Activated naive CD8-positive, alpha-beta T cell treated with anti-CD3 and anti-CD28 coated beads, Interleukin-2, amount 10 ng/mL, durations not matched to agents 7 days and 5 days (primary cell): ENCODE measurements at regions not wholly inside any gene's neighbourhood (a gene's known extent, or its start where the extent isn't known, plus 50 kb on each side); places are given as distances from the start of the nearest gene placed in this dataset.

ENCODE experiments used
- ATAC-seq: fragments of 150-1000 bp; cut with Tn5 transposase; one replicate; pipeline ENCODE4 v1.10.0; 2021; ENCODE audit warnings: low read depth, moderate library complexity
- POLR2A ChIA-PET: fragments of 350-600 bp; sonication (Branson Sonifier 250); formaldehyde crosslinking; loops from one replicate; lab custom pipeline; 2021; ENCODE audit warnings: antibody characterized with exemption; lab: Charles Lee
- DNase-seq: peaks from one replicate; pipeline ENCODE4 v3.0.0; 2021
- H3K27ac Mint-ChIP-seq: one replicate; pipeline ENCODE4 v1.8.0; 2022; ENCODE audit warnings: mild to moderate bottlenecking, mixed read lengths
- H3K27me3 Mint-ChIP-seq: one replicate; pipeline ENCODE4 v1.8.0; 2022; ENCODE audit warnings: mild to moderate bottlenecking, moderate library complexity, mixed read lengths
- H3K36me3 Mint-ChIP-seq: one replicate; pipeline ENCODE4 v1.8.0; 2021; ENCODE audit warnings: mild to moderate bottlenecking, mixed read lengths
- H3K4me1 Mint-ChIP-seq: one replicate; pipeline ENCODE4 v1.8.0; 2021; ENCODE audit warnings: mixed read lengths
- H3K4me3 Mint-ChIP-seq: one replicate; pipeline ENCODE4 v1.8.0; 2022; ENCODE audit warnings: mild to moderate bottlenecking, moderate library complexity, mixed read lengths
- H3K9me3 Mint-ChIP-seq: one replicate; pipeline ENCODE4 v1.8.0; 2021; ENCODE audit warnings: mixed read lengths

DNA sequence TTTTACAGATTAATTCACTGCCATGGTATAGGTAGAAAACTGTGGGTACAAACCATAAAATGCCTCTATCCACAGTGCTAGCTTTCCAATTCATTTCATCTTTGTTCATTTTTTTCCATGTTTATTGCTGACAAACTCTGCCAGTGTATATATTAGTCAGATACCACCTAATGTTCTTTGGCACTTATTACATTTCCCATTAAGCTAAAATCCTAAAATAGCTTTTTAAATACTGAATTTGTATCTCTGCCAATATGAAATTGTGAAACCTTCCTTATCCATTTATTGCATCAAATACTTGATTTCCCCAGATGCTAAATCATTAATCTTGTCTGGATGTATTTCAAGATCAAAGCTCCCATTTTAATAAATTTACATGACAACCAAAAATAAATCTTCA lies 150.1 kb upstream of the FSCB start:
- DNase-seq: no peak
- no peak overlapping the region for H3K4me3 Mint-ChIP-seq
- peaks cover 1% of the 10 kb centered on the region for H3K4me1 Mint-ChIP-seq
- H3K27ac Mint-ChIP-seq: no peak overlapping the region
- peaks cover 2% of the 10 kb centered on the region for H3K27me3 Mint-ChIP-seq
- no peak for ATAC-seq
- POLR2A ChIA-PET: no interaction called here
- H3K36me3 Mint-ChIP-seq: no peaks in the 10 kb centered on the region
- no peaks in the 10 kb centered on the region for H3K9me3 Mint-ChIP-seq

GRCh38 chr14:44654591-44654990 lies 147.5 kb upstream of the FSCB start:
- Mint-ChIP-seq H3K27ac (no peak overlapping the region), H3K9me3 (no peaks in the 10 kb centered on the region), H3K36me3 (no peaks in the 10 kb centered on the region), H3K4me3 (no peak overlapping the region), H3K4me1 (no peaks in the 10 kb centered on the region), H3K27me3 (peaks cover 2% of the 10 kb centered on the region)
- POLR2A ChIA-PET: no interaction called here
- ATAC-seq: no peak
- DNase-seq: no peak

DNA sequence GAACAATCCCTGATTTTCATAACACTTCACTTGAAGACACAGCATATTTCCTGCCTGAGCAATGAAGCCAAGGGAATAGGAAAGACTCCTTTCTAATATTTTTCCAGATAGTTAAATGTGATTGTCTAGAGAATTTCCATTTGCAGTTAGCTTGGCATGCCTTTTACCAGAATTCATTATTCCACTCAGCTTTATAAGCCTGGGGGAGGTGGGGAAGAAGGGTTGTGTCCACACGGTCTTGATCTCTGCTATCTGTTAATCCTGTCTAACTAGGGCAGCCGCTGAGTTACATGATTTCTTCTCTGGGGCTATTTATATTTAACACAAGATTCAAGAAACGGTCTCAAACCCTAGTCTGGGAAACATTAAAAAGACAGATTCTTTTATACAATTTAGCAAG lies 146.6 kb upstream of the FSCB start:
- H3K4me3 Mint-ChIP-seq: no peak overlapping the region
- no peak for ATAC-seq
- no peak for DNase-seq
- no peaks in the 10 kb centered on the region for H3K36me3 Mint-ChIP-seq
- POLR2A ChIA-PET: no interaction called here
- H3K9me3 Mint-ChIP-seq: no peaks in the 10 kb centered on the region
- H3K27me3 Mint-ChIP-seq: peaks cover 2% of the 10 kb centered on the region
- H3K4me1 Mint-ChIP-seq: no peaks in the 10 kb centered on the region
- no peak overlapping the region for H3K27ac Mint-ChIP-seq

DNA sequence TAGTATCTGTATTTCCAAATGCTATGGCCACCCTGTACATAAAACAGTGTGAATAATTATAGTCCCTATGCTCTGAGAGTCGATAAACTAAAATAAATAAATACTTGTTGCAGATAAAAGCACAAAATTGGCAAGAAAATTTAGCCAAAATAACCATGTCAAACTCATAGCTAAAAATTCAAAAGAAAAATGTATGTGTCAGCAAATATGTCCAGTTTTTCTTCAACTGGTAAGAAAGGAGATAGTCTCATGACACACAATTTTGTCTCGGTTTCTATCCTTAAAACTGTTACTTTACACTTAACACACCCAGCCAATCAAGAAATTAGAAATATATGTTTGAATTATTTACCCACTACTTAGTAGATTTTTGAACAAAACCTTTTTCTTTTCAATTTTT lies 145.6 kb upstream of the FSCB start:
- Mint-ChIP-seq H3K27me3 (peaks cover 2% of the 10 kb centered on the region), H3K4me1 (no peaks in the 10 kb centered on the region), H3K36me3 (no peaks in the 10 kb centered on the region), H3K4me3 (no peak overlapping the region), H3K27ac (no peak overlapping the region), H3K9me3 (no peaks in the 10 kb centered on the region)
- DNase-seq: no peak
- POLR2A ChIA-PET: no interaction called here
- no peak for ATAC-seq

- no peaks in the 10 kb centered on the region for H3K4me1 Mint-ChIP-seq
- H3K27me3 Mint-ChIP-seq: no peaks in the 10 kb centered on the region
- POLR2A ChIA-PET: no interaction called here
- H3K4me3 Mint-ChIP-seq: no peak overlapping the region
- no peaks in the 10 kb centered on the region for H3K36me3 Mint-ChIP-seq
- no peak overlapping the region for H3K27ac Mint-ChIP-seq
- H3K9me3 Mint-ChIP-seq: no peaks in the 10 kb centered on the region
- no peak for ATAC-seq
- no peak for DNase-seq
Observed at GRCh38 chr14:44649061-44649460, 142.0 kb upstream of the FSCB start.

DNA sequence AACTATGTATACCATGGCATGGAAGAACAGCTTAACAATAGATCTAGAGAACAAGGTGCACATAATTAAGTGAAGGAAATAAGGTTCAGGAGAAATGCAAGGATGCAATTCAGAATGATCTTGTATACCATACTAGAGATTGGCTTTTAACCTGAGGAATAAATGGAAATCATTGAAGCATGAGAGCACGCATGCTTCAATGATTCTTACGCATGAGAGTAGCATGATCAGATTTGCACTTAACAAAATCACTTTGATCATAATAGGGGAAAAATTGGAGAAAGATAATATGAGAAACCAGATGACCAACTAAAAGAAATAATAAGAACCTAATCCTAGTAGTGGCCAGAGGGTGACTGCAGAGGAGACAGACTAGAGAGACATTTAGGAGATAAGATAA lies 133.3 kb upstream of the FSCB start:
- H3K9me3 Mint-ChIP-seq: no peaks in the 10 kb centered on the region
- H3K4me1 Mint-ChIP-seq: no peaks in the 10 kb centered on the region
- H3K27ac Mint-ChIP-seq: no peak overlapping the region
- ATAC-seq: no peak
- POLR2A ChIA-PET: no interaction called here
- DNase-seq: no peak
- no peaks in the 10 kb centered on the region for H3K36me3 Mint-ChIP-seq
- H3K27me3 Mint-ChIP-seq: no peaks in the 10 kb centered on the region
- no peak overlapping the region for H3K4me3 Mint-ChIP-seq

GRCh38 chr14:44639781-44640385 lies 132.8 kb upstream of the FSCB start:
- no peak for ATAC-seq
- POLR2A ChIA-PET: no interaction called here
- no peak overlapping the region for H3K27ac Mint-ChIP-seq
- no peaks in the 10 kb centered on the region for H3K9me3 Mint-ChIP-seq
- no peaks in the 10 kb centered on the region for H3K36me3 Mint-ChIP-seq
- no peaks in the 10 kb centered on the region for H3K4me1 Mint-ChIP-seq
- H3K4me3 Mint-ChIP-seq: no peak overlapping the region
- no peaks in the 10 kb centered on the region for H3K27me3 Mint-ChIP-seq
- DNase-seq: no peak

DNA sequence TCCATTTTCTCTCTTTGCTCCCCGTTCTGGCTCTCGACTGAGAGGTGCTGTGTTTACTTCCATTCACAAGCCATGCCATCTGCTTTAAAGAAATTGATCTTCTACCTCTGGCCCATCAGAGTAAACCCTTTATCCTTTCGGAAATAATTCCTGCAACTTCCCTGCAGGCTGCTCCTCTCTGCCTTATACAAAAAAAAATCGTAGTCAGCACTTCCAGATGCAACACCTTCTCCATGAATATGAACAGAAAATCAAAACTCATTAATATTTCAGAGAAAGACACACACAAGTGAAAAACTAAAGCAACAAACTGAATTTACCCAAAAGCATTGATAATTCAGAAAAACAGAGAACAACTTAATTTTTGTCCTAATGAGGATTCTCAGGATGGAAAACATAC lies 127.6 kb upstream of the FSCB start:
- H3K36me3 Mint-ChIP-seq: no peaks in the 10 kb centered on the region
- no peak overlapping the region for H3K27ac Mint-ChIP-seq
- no peaks in the 10 kb centered on the region for H3K27me3 Mint-ChIP-seq
- ATAC-seq: no peak
- H3K4me3 Mint-ChIP-seq: no peak overlapping the region
- H3K4me1 Mint-ChIP-seq: no peaks in the 10 kb centered on the region
- H3K9me3 Mint-ChIP-seq: no peaks in the 10 kb centered on the region
- POLR2A ChIA-PET: no interaction called here
- DNase-seq: no peak

DNA sequence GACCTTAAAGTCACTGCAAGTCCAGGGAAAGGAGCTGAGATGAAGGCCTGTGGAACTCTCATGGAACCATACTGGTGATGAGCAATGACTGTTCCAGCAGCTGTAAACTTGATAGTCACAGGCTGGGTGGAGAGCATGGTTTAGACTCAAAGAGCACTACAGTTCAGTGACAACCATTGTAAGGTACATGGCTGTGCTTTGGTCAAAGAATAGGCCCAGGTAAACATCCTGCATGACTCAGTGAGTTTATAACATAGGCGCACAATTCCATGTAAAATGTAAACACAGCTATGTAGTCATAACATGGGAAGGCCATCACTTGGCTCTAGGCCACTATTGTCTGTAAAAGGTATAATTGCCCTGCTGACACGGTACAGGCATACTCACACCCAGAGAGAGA lies 119.3 kb upstream of the FSCB start:
- no peaks in the 10 kb centered on the region for H3K9me3 Mint-ChIP-seq
- H3K4me3 Mint-ChIP-seq: no peak overlapping the region
- POLR2A ChIA-PET: no interaction called here
- no peaks in the 10 kb centered on the region for H3K36me3 Mint-ChIP-seq
- ATAC-seq (no peak), DNase-seq (no peak)
- H3K27ac Mint-ChIP-seq: no peak overlapping the region
- no peaks in the 10 kb centered on the region for H3K4me1 Mint-ChIP-seq
- no peaks in the 10 kb centered on the region for H3K27me3 Mint-ChIP-seq

- Mint-ChIP-seq H3K27me3 (no peaks in the 10 kb centered on the region), H3K4me3 (no peak overlapping the region), H3K9me3 (no peaks in the 10 kb centered on the region), H3K27ac (no peak overlapping the region), H3K4me1 (no peaks in the 10 kb centered on the region), H3K36me3 (no peaks in the 10 kb centered on the region)
- DNase-seq (no peak), ATAC-seq (no peak)
- POLR2A ChIA-PET: no interaction called here
Observed at GRCh38 chr14:44625098-44625497, 118.0 kb upstream of the FSCB start.

GRCh38 chr14:44620121-44621019 lies 113.3 kb upstream of the FSCB start:
- H3K36me3 Mint-ChIP-seq: no peaks in the 10 kb centered on the region

DNA sequence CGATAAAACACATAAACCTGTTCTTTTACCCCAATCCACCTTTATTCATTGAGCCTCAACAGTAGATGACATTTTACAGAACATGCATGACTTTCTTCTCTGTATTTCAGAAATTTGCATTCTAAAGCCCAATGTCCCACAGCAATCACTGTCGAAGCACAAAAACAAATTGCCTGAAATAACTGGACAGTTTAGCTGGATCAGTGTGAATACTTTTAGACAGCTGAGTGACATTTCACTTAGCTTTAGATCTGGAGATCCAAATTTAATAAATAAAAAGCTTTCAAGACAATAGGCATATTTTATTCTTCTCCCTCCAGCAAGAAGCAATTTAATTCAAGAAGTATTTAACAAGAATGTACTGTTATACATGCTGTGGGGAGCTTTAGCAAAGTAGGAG lies 109.1 kb upstream of the FSCB start:
- POLR2A ChIA-PET: no interaction called here
- no peak for DNase-seq
- Mint-ChIP-seq H3K27ac (no peak overlapping the region), H3K36me3 (no peaks in the 10 kb centered on the region), H3K4me1 (no peaks in the 10 kb centered on the region), H3K4me3 (no peak overlapping the region), H3K27me3 (no peaks in the 10 kb centered on the region), H3K9me3 (no peaks in the 10 kb centered on the region)
- no peak for ATAC-seq

More at GRCh38 chr14:44620121-44621019, 113.3 kb upstream of the FSCB start:
- ATAC-seq (no peak), DNase-seq (no peak)
- H3K9me3 Mint-ChIP-seq: no peaks in the 10 kb centered on the region
- POLR2A ChIA-PET: no interaction called here
- no peaks in the 10 kb centered on the region for H3K27me3 Mint-ChIP-seq
- no peak overlapping the region for H3K27ac Mint-ChIP-seq
- H3K4me3 Mint-ChIP-seq: no peak overlapping the region
- no peaks in the 10 kb centered on the region for H3K4me1 Mint-ChIP-seq

GRCh38 chr14:44613061-44613712 lies 106.1 kb upstream of the FSCB start:
- POLR2A ChIA-PET: no interaction called here
- H3K9me3 Mint-ChIP-seq: no peaks in the 10 kb centered on the region
- H3K4me3 Mint-ChIP-seq: no peak overlapping the region
- DNase-seq: no peak
- no peak for ATAC-seq
- H3K4me1 Mint-ChIP-seq: no peaks in the 10 kb centered on the region
- no peak overlapping the region for H3K27ac Mint-ChIP-seq
- no peaks in the 10 kb centered on the region for H3K36me3 Mint-ChIP-seq
- no peaks in the 10 kb centered on the region for H3K27me3 Mint-ChIP-seq

GRCh38 chr14:44612002-44612401 lies 104.9 kb upstream of the FSCB start:
- no peak overlapping the region for H3K27ac Mint-ChIP-seq
- H3K4me1 Mint-ChIP-seq: no peaks in the 10 kb centered on the region
- no peak overlapping the region for H3K4me3 Mint-ChIP-seq
- POLR2A ChIA-PET: no interaction called here
- DNase-seq: no peak
- H3K9me3 Mint-ChIP-seq: peaks cover 2% of the 10 kb centered on the region
- no peak for ATAC-seq
- no peaks in the 10 kb centered on the region for H3K27me3 Mint-ChIP-seq
- H3K36me3 Mint-ChIP-seq: no peaks in the 10 kb centered on the region
